ENCODE measurements at regions not wholly inside any gene's neighbourhood (a gene's known extent, or its start where the extent isn't known, plus 50 kb on each side); places are given as distances from the start of the nearest gene placed in this dataset.

- H3K27ac ChIP-seq (ENCODE audit: low read depth, low read length): no peak overlapping the region
- H3K36me3 ChIP-seq (ENCODE audit: control insufficient read depth, insufficient read depth, low read length): no peaks in the 10 kb centered on the region
- no peak overlapping the region for H3K56ac ChIP-seq (ENCODE audit: low read length)
- WGBS (ENCODE audit: extremely low coverage, insufficient coverage, low lambda C conversion rate): no CpG with 5 or more reads among the region's 1 CpG
- H3K23ac ChIP-seq (ENCODE audit: low read length): no peak overlapping the region
- no peaks in the 10 kb centered on the region for H3K4me1 ChIP-seq (ENCODE audit: control insufficient read depth, low read depth, low read length)
- no peak overlapping the region for H3K9ac ChIP-seq (ENCODE audit: low read length)
- H3K18ac ChIP-seq (ENCODE audit: low read length): no peak overlapping the region
- no peaks in the 10 kb centered on the region for H3K27me3 ChIP-seq (ENCODE audit: insufficient read depth, low read length, poor library complexity)
- no peak overlapping the region for H4K5ac ChIP-seq (ENCODE audit: low read length)
- H2BK120ac ChIP-seq (ENCODE audit: low read depth, low read length): no peak overlapping the region
- no peaks in the 10 kb centered on the region for H3K79me2 ChIP-seq (ENCODE audit: control insufficient read depth, insufficient read depth, low read length)
- no peak overlapping the region for H2BK5ac ChIP-seq (ENCODE audit: low read length)
- H3K4ac ChIP-seq (ENCODE audit: low read depth, low read length): no peak overlapping the region
- no peak overlapping the region for H2AK5ac ChIP-seq (ENCODE audit: low read length)
- H2BK15ac ChIP-seq (replicated peaks; ENCODE audit: low read depth): no peak overlapping the region
- no peaks in the 10 kb centered on the region for H3K79me1 ChIP-seq (ENCODE audit: low read length)
- no peak for DNase-seq
- no peak overlapping the region for H4K8ac ChIP-seq (ENCODE audit: low read depth, low read length)
- H3K4me3 ChIP-seq (ENCODE audit: low read length): no peak overlapping the region
- no peak overlapping the region for H3K4me2 ChIP-seq (ENCODE audit: low read length)
Measured at GRCh38 chr2:65742977-65743376, 310.6 kb upstream of the SPRED2 start.

- Histone ChIP-seq H3K23ac (ENCODE audit: low read length) (no peak overlapping the region), H3K79me2 (ENCODE audit: control insufficient read depth, insufficient read depth, low read length) (no peaks in the 10 kb centered on the region), H3K4me1 (ENCODE audit: control insufficient read depth, low read depth, low read length) (no peaks in the 10 kb centered on the region), H3K27ac (ENCODE audit: low read depth, low read length) (no peak overlapping the region), H3K9ac (ENCODE audit: low read length) (no peak overlapping the region), H3K36me3 (ENCODE audit: control insufficient read depth, insufficient read depth, low read length) (no peaks in the 10 kb centered on the region), H3K18ac (ENCODE audit: low read length) (no peak overlapping the region), H3K79me1 (ENCODE audit: low read length) (no peaks in the 10 kb centered on the region), H4K8ac (ENCODE audit: low read depth, low read length) (no peak overlapping the region), H3K4ac (ENCODE audit: low read depth, low read length) (no peak overlapping the region), H3K56ac (ENCODE audit: low read length) (no peak overlapping the region), H2AK5ac (ENCODE audit: low read length) (no peak overlapping the region), H3K27me3 (ENCODE audit: insufficient read depth, low read length, poor library complexity) (no peaks in the 10 kb centered on the region), H2BK120ac (ENCODE audit: low read depth, low read length) (no peak overlapping the region), H3K4me2 (ENCODE audit: low read length) (no peak overlapping the region), H3K4me3 (ENCODE audit: low read length) (no peak overlapping the region), H2BK5ac (ENCODE audit: low read length) (no peak overlapping the region), H4K5ac (ENCODE audit: low read length) (no peak overlapping the region), H2BK15ac (replicated peaks; ENCODE audit: low read depth) (no peak overlapping the region)
- DNase-seq: no peak
- WGBS (ENCODE audit: extremely low coverage, insufficient coverage, low lambda C conversion rate): no CpG with 5 or more reads among the region's 1 CpG
Measured at GRCh38 chr2:65739927-65740326, 307.5 kb upstream of the SPRED2 start.

- Histone ChIP-seq H3K4me2 (ENCODE audit: low read length) (no peak overlapping the region), H3K27ac (ENCODE audit: low read depth, low read length) (no peak overlapping the region), H3K79me2 (ENCODE audit: control insufficient read depth, insufficient read depth, low read length) (no peaks in the 10 kb centered on the region), H4K8ac (ENCODE audit: low read depth, low read length) (no peak overlapping the region), H3K23ac (ENCODE audit: low read length) (no peak overlapping the region), H3K27me3 (ENCODE audit: insufficient read depth, low read length, poor library complexity) (no peaks in the 10 kb centered on the region), H3K36me3 (ENCODE audit: control insufficient read depth, insufficient read depth, low read length) (no peaks in the 10 kb centered on the region), H2BK120ac (ENCODE audit: low read depth, low read length) (no peak overlapping the region), H3K9ac (ENCODE audit: low read length) (no peak overlapping the region), H3K79me1 (ENCODE audit: low read length) (no peaks in the 10 kb centered on the region), H3K18ac (ENCODE audit: low read length) (no peak overlapping the region), H3K56ac (ENCODE audit: low read length) (no peak overlapping the region), H3K4ac (ENCODE audit: low read depth, low read length) (no peak overlapping the region), H3K4me3 (ENCODE audit: low read length) (no peak overlapping the region), H3K4me1 (ENCODE audit: control insufficient read depth, low read depth, low read length) (no peaks in the 10 kb centered on the region), H2BK5ac (ENCODE audit: low read length) (no peak overlapping the region), H2BK15ac (replicated peaks; ENCODE audit: low read depth) (no peak overlapping the region), H2AK5ac (ENCODE audit: low read length) (no peak overlapping the region), H4K5ac (ENCODE audit: low read length) (no peak overlapping the region)
- DNase-seq: no peak
- no CpG with 5 or more reads among the region's 4 CpGs for WGBS (ENCODE audit: extremely low coverage, insufficient coverage, low lambda C conversion rate)
Measured at GRCh38 chr2:65737452-65738011, 305.1 kb upstream of the SPRED2 start.

GRCh38 chr2:65731476-65731875 lies 299.1 kb upstream of the SPRED2 start:
- Histone ChIP-seq H3K79me2 (ENCODE audit: control insufficient read depth, insufficient read depth, low read length) (no peaks in the 10 kb centered on the region), H3K4me1 (ENCODE audit: control insufficient read depth, low read depth, low read length) (no peaks in the 10 kb centered on the region), H2BK15ac (replicated peaks; ENCODE audit: low read depth) (no peak overlapping the region), H4K5ac (ENCODE audit: low read length) (no peak overlapping the region), H2BK120ac (ENCODE audit: low read depth, low read length) (no peak overlapping the region), H3K4me2 (ENCODE audit: low read length) (no peak overlapping the region), H3K79me1 (ENCODE audit: low read length) (no peaks in the 10 kb centered on the region), H3K56ac (ENCODE audit: low read length) (no peak overlapping the region), H3K36me3 (ENCODE audit: control insufficient read depth, insufficient read depth, low read length) (no peaks in the 10 kb centered on the region), H3K4me3 (ENCODE audit: low read length) (no peak overlapping the region), H4K8ac (ENCODE audit: low read depth, low read length) (no peak overlapping the region), H3K18ac (ENCODE audit: low read length) (no peak overlapping the region), H3K4ac (ENCODE audit: low read depth, low read length) (no peak overlapping the region), H2BK5ac (ENCODE audit: low read length) (no peak overlapping the region), H3K27me3 (ENCODE audit: insufficient read depth, low read length, poor library complexity) (no peaks in the 10 kb centered on the region), H3K27ac (ENCODE audit: low read depth, low read length) (no peak overlapping the region), H3K23ac (ENCODE audit: low read length) (no peak overlapping the region), H3K9ac (ENCODE audit: low read length) (no peak overlapping the region), H2AK5ac (ENCODE audit: low read length) (no peak overlapping the region)
- WGBS (ENCODE audit: extremely low coverage, insufficient coverage, low lambda C conversion rate): no CpG with 5 or more reads among the region's 12 CpGs
- no peak for DNase-seq

GRCh38 chr2:65730186-65730585 lies 297.8 kb upstream of the SPRED2 start:
- H3K18ac ChIP-seq (ENCODE audit: low read length): no peak overlapping the region
- H3K56ac ChIP-seq (ENCODE audit: low read length): no peak overlapping the region
- no peak overlapping the region for H3K4me2 ChIP-seq (ENCODE audit: low read length)
- no peak for DNase-seq
- no peak overlapping the region for H2AK5ac ChIP-seq (ENCODE audit: low read length)
- no peaks in the 10 kb centered on the region for H3K4me1 ChIP-seq (ENCODE audit: control insufficient read depth, low read depth, low read length)
- no peak overlapping the region for H3K27ac ChIP-seq (ENCODE audit: low read depth, low read length)
- H3K9ac ChIP-seq (ENCODE audit: low read length): no peak overlapping the region
- no peaks in the 10 kb centered on the region for H3K79me2 ChIP-seq (ENCODE audit: control insufficient read depth, insufficient read depth, low read length)
- no peak overlapping the region for H3K4me3 ChIP-seq (ENCODE audit: low read length)
- no peak overlapping the region for H3K4ac ChIP-seq (ENCODE audit: low read depth, low read length)
- no peaks in the 10 kb centered on the region for H3K79me1 ChIP-seq (ENCODE audit: low read length)
- no peak overlapping the region for H2BK120ac ChIP-seq (ENCODE audit: low read depth, low read length)
- no peaks in the 10 kb centered on the region for H3K27me3 ChIP-seq (ENCODE audit: insufficient read depth, low read length, poor library complexity)
- no CpG with 5 or more reads among the region's 3 CpGs for WGBS (ENCODE audit: extremely low coverage, insufficient coverage, low lambda C conversion rate)
- H3K36me3 ChIP-seq (ENCODE audit: control insufficient read depth, insufficient read depth, low read length): no peaks in the 10 kb centered on the region
- H4K5ac ChIP-seq (ENCODE audit: low read length): no peak overlapping the region
- H2BK5ac ChIP-seq (ENCODE audit: low read length): no peak overlapping the region
- no peak overlapping the region for H4K8ac ChIP-seq (ENCODE audit: low read depth, low read length)
- no peak overlapping the region for H3K23ac ChIP-seq (ENCODE audit: low read length)
- no peak overlapping the region for H2BK15ac ChIP-seq (replicated peaks; ENCODE audit: low read depth)

GRCh38 chr2:65729246-65729645 lies 296.8 kb upstream of the SPRED2 start:
- Histone ChIP-seq H3K23ac (ENCODE audit: low read length) (no peak overlapping the region), H3K4me1 (ENCODE audit: control insufficient read depth, low read depth, low read length) (no peaks in the 10 kb centered on the region), H2BK5ac (ENCODE audit: low read length) (no peak overlapping the region), H3K4me2 (ENCODE audit: low read length) (no peak overlapping the region), H4K8ac (ENCODE audit: low read depth, low read length) (no peak overlapping the region), H4K5ac (ENCODE audit: low read length) (no peak overlapping the region), H3K9ac (ENCODE audit: low read length) (no peak overlapping the region), H3K27me3 (ENCODE audit: insufficient read depth, low read length, poor library complexity) (no peaks in the 10 kb centered on the region), H2BK15ac (replicated peaks; ENCODE audit: low read depth) (no peak overlapping the region), H3K79me2 (ENCODE audit: control insufficient read depth, insufficient read depth, low read length) (no peaks in the 10 kb centered on the region), H3K4ac (ENCODE audit: low read depth, low read length) (no peak overlapping the region), H2BK120ac (ENCODE audit: low read depth, low read length) (no peak overlapping the region), H2AK5ac (ENCODE audit: low read length) (no peak overlapping the region), H3K56ac (ENCODE audit: low read length) (no peak overlapping the region), H3K4me3 (ENCODE audit: low read length) (no peak overlapping the region), H3K79me1 (ENCODE audit: low read length) (no peaks in the 10 kb centered on the region), H3K18ac (ENCODE audit: low read length) (no peak overlapping the region), H3K27ac (ENCODE audit: low read depth, low read length) (no peak overlapping the region), H3K36me3 (ENCODE audit: control insufficient read depth, insufficient read depth, low read length) (no peaks in the 10 kb centered on the region)
- no CpG with 5 or more reads among the region's 5 CpGs for WGBS (ENCODE audit: extremely low coverage, insufficient coverage, low lambda C conversion rate)
- no peak for DNase-seq

Data from mesendoderm (in vitro differentiated cells).